ENCODE measurements at regions not wholly inside any gene's neighbourhood (a gene's known extent, or its start where the extent isn't known, plus 50 kb on each side); places are given as distances from the start of the nearest gene placed in this dataset.

DNA sequence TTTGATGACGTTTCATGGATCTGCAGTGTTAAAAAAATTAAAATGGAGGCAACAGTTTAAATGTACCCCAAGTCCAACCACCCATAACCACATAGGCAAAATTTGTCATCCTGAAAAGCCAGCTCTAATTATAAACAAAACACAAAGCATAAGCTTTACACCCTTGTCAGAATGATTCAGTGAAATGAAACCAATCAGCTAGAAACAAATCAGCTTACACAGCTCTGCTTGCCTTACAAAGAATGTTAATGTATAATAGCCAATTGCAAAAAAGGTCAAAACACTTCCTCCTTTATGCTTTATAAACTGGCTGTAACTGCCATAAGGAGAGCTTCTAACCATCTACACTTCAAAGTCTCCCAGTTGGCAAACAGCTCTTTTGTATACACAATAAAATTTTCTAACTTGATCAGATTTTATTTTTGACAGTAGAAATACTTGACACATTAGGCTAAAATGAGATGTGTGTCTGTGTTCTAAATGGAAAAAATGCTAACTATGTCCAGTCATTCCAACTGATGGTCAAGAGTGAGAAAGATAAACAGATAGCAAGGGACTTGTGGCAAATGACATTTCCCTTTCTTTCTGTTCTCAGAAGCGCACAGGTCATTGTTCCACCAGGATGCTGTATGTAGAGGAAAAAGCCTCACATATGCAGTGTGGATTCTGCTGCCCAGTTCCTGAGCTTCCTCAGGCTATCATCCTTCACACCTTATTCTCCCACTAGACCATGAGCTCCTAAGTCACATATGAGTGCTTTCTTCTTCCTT lies 344.3 kb upstream of the ID4 start (continued):
- TF ChIP-seq PCBP1 (IDR thresholded peaks at IDR 0.05; ENCODE audit: low read depth, low read length, poor library complexity, severe bottlenecking): no peak

DNA sequence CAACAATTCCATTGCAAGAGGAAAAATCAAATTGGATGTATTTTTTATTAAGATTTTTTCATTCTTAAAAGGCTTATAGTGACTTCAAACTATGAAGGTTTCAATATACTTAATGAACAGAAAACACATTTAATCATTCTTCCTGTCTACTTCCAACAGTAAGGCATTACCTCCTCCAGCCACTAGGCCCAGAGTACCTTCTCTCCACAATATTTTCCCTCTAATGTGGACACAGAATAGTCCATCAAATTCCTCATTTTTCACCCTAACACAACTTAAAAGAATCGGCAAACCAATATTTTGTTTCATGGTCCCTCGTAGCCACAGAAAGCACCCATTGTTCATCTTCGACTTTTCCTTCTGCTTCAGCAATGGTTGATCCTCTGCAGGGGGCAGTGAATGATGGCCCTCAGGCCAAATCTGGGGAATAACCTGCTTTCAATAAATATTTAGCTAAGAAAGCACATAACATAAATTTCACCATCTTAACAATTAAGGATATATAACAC lies 335.4 kb upstream of the ID4 start:
- POLR2A ChIA-PET: no interaction called here
- Histone ChIP-seq H3K36me3 (ENCODE audit: control insufficient read depth, insufficient read depth, low read length) (no peaks in the 10 kb centered on the region), H3K9me3 (replicated peaks; ENCODE audit: control insufficient read depth, insufficient read depth, low read depth, low read length) (no peaks in the 10 kb centered on the region), H4K20me1 (replicated peaks; ENCODE audit: control insufficient read depth, insufficient read depth, low read length) (no peaks in the 10 kb centered on the region), H3K4me3 (no peak overlapping the region), H3K27ac (ENCODE audit: extremely low read depth, low read depth, low read length) (no peak overlapping the region), H3K79me2 (ENCODE audit: control insufficient read depth, insufficient read depth, low read length) (no peaks in the 10 kb centered on the region), H3K4me2 (ENCODE audit: insufficient read depth, low read length) (no peak overlapping the region), H3K9me1 (ENCODE audit: control insufficient read depth, insufficient read depth, low read length) (no peaks in the 10 kb centered on the region), H2AFZ (ENCODE audit: low read depth, low read length) (no peak overlapping the region), H3K9ac (ENCODE audit: insufficient read depth in 1 of 2, low read depth in 2 of 2, low read length in 2 of 2) (no peak overlapping the region), H3K27me3 (ENCODE audit: control insufficient read depth in 2 of 2, insufficient read depth in 2 of 2, low read length in 2 of 2) (no peaks in the 10 kb centered on the region), H3K4me1 (replicated peaks in 1 of 2; ENCODE audit: control insufficient read depth in 2 of 2, insufficient read depth in 2 of 2, low read length in 2 of 2) (no peaks in the 10 kb centered on the region)
- intact Hi-C loops (cut with micrococcal nuclease): no loop called here
- in situ Hi-C loops (cut with MboI): no loop called here
- FAIRE-seq (no peak), ATAC-seq (no peak), DNase-seq (ENCODE audit: extremely low read depth in 1 of 4, low spot score in 3 of 4) (no peak)
- no TSS peak for BruUV-seq (replicated peaks)
- WGBS (ENCODE audit: insufficient coverage, low coverage, missing lambda C conversion rate): 2% methylated on average over 3 of the region's 3 CpGs
- CTCF ChIA-PET (ENCODE audit: low intra/inter-chr PET ratio): no interaction called here
- no peak for TF ChIP-seq GTF2A2 (tag; IDR thresholded peaks at IDR 0.05)
- no peak for TF ChIP-seq HOXB6 (CRISPR knock-in tag; IDR thresholded peaks at IDR 0.05; ENCODE audit: borderline replicate concordance)
- no peak for TF ChIP-seq FOXK1 (CRISPR knock-in tag; IDR thresholded peaks at IDR 0.05; ENCODE audit: borderline replicate concordance)
- no peak for TF ChIP-seq SP1 (CRISPR knock-in tag; IDR thresholded peaks at IDR 0.05)
- no peak for TF ChIP-seq ETV5 (CRISPR knock-in tag; IDR thresholded peaks at IDR 0.05; ENCODE audit: low read depth)
- TF ChIP-seq SMC3 (conservative IDR thresholded peaks at IDR 0.05; ENCODE audit: insufficient read depth, low read depth, low read length): no peak
- no peak for TF ChIP-seq ESRRA (IDR thresholded peaks at IDR 0.05; ENCODE audit: borderline replicate concordance, low read depth)
- no peak for TF ChIP-seq EP300 (IDR thresholded peaks at IDR 0.05; ENCODE audit: low read length)
- TF ChIP-seq FUS (optimal IDR thresholded peaks at IDR 0.05; ENCODE audit: low read depth, low read length): no peak
- no peak for TF ChIP-seq KLF13 (tag; IDR thresholded peaks at IDR 0.05; ENCODE audit: borderline replicate concordance, low read depth)
- no peak for TF ChIP-seq STAT5B (CRISPR knock-in tag; IDR thresholded peaks at IDR 0.05)
- TF ChIP-seq, protein P1, sequence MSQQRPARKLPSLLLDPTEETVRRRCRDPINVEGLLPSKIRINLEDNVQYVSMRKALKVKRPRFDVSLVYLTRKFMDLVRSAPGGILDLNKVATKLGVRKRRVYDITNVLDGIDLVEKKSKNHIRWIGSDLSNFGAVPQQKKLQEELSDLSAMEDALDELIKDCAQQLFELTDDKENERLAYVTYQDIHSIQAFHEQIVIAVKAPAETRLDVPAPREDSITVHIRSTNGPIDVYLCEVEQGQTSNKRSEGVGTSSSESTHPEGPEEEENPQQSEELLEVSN (IDR thresholded peaks at IDR 0.05; ENCODE audit: borderline replicate concordance in 1 of 2, extremely low read depth in 1 of 2, insufficient read depth in 1 of 2, insufficient read length in 1 of 2, low read depth in 1 of 2, low read length in 1 of 2, poor library complexity in 1 of 2, severe bottlenecking in 1 of 2): no peak
- TF ChIP-seq, protein P2, sequence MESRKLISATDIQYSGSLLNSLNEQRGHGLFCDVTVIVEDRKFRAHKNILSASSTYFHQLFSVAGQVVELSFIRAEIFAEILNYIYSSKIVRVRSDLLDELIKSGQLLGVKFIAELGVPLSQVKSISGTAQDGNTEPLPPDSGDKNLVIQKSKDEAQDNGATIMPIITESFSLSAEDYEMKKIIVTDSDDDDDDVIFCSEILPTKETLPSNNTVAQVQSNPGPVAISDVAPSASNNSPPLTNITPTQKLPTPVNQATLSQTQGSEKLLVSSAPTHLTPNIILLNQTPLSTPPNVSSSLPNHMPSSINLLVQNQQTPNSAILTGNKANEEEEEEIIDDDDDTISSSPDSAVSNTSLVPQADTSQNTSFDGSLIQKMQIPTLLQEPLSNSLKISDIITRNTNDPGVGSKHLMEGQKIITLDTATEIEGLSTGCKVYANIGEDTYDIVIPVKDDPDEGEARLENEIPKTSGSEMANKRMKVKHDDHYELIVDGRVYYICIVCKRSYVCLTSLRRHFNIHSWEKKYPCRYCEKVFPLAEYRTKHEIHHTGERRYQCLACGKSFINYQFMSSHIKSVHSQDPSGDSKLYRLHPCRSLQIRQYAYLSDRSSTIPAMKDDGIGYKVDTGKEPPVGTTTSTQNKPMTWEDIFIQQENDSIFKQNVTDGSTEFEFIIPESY (CRISPR knock-in tag; IDR thresholded peaks at IDR 0.05): no peak
- no peak for TF ChIP-seq HLTF (IDR thresholded peaks at IDR 0.05)
- TF ChIP-seq SLC30A9 (CRISPR knock-in tag; IDR thresholded peaks at IDR 0.05): no peak
